Skeletal muscle cell (primary cell): ENCODE measurements at regions not wholly inside any gene's neighbourhood (a gene's known extent, or its start where the extent isn't known, plus 50 kb on each side); places are given as distances from the start of the nearest gene placed in this dataset.

Experiments
- DNase-seq: peaks from one replicate; pipeline ENCODE4 v3.0.0-alpha.2; 2010; ENCODE audit warnings: low read depth
- H3K4me3 ChIP-seq: 2 replicates; pipeline ENCODE4 v1.5.1; 2011; ENCODE audit warnings: low read depth, mild to moderate bottlenecking, control low read depth, low read length, moderate library complexity

- H3K4me3 ChIP-seq = no peak overlapping the region
- no peak for DNase-seq
Measured at GRCh38 chr20:17161673-17162481, 65.0 kb upstream of the PCSK2 start.

- no peak for DNase-seq
- H3K4me3 ChIP-seq = no peak overlapping the region
Measured at GRCh38 chr20:17168026-17168612, 58.7 kb upstream of the PCSK2 start.

GRCh38 chr20:17169585-17170136, 57.2 kb upstream of the PCSK2 start:
- H3K4me3 ChIP-seq = no peak overlapping the region
- DNase-seq = no peak

- no peak overlapping the region for H3K4me3 ChIP-seq
- DNase-seq = no peak
Measured at GRCh38 chr20:17171746-17172280, 55.0 kb upstream of the PCSK2 start.

- no peak overlapping the region for H3K4me3 ChIP-seq
- DNase-seq = no peak
Measured at GRCh38 chr20:17172836-17173516, 53.9 kb upstream of the PCSK2 start.
